ENCODE measurements at regions not wholly inside any gene's neighbourhood (a gene's known extent, or its start where the extent isn't known, plus 50 kb on each side); places are given as distances from the start of the nearest gene placed in this dataset.

DNA sequence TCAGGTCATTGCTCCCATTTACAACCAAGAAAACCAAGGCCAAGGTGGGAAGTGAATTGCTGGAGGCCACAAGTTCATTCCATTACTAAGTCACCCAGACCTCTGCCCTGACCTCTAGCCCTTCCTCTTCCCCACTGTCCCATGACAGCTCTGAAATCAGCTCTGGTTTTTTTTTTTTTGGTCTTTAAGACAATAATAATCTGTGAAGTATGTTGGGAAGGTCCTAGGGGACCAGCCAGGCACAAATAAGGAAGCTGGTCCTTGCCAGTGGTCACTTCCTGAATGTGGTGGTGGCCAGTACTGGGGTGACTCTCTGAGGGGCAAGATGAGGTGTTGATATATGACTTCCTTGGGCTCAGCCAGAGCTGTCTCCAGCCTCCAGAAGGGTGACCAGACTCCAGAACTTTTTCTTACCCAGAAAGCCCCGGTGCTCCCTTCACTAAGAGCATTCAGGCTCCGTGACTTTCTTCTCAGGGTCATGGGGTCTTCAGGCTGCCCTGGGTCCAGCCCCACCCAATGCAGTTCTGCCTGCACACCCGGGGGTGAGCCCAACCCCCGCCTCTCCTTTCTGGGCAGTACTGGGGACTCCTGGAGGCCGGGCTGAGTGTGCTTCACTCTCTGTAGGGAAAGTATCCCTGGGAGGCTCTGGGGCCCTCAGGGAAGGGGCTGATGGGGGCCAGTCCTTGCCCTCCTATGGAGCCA is 159.6 kb downstream of the PTPRU start:
- Histone ChIP-seq H3K4me3 (no peak overlapping the region), H3K27ac (no peak overlapping the region), H3K36me3 (no peaks in the 10 kb centered on the region), H3K9me3 (no peaks in the 10 kb centered on the region), H3K27me3 (peaks cover 0 to 3% (median 0%) of the 10 kb centered on the region in 3 donors), H3K4me1 (no peaks in the 10 kb centered on the region)
- ATAC-seq (no peak), DNase-seq (no peak)
- intact Hi-C loops (cut with DNase I; ENCODE audit: low total_unique reads) (no loop called here), in situ Hi-C loops (cut with MboI; ENCODE audit: low sequenced_read_pairs in 4 of 4) (loop anchor here in 1 of 4 donors (10.0 kb wide), 1 partner anchor 1009 kb away; no protein-coding TSS in a partner anchor)
- no peak for TF ChIP-seq POLR2A (IDR thresholded peaks at IDR 0.05)
- TF ChIP-seq, protein P1, sequence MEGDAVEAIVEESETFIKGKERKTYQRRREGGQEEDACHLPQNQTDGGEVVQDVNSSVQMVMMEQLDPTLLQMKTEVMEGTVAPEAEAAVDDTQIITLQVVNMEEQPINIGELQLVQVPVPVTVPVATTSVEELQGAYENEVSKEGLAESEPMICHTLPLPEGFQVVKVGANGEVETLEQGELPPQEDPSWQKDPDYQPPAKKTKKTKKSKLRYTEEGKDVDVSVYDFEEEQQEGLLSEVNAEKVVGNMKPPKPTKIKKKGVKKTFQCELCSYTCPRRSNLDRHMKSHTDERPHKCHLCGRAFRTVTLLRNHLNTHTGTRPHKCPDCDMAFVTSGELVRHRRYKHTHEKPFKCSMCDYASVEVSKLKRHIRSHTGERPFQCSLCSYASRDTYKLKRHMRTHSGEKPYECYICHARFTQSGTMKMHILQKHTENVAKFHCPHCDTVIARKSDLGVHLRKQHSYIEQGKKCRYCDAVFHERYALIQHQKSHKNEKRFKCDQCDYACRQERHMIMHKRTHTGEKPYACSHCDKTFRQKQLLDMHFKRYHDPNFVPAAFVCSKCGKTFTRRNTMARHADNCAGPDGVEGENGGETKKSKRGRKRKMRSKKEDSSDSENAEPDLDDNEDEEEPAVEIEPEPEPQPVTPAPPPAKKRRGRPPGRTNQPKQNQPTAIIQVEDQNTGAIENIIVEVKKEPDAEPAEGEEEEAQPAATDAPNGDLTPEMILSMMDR (IDR thresholded peaks at IDR 0.05 in 4 of 5, conservative IDR thresholded peaks at IDR 0.05 in 1 of 5): no peak

DNA sequence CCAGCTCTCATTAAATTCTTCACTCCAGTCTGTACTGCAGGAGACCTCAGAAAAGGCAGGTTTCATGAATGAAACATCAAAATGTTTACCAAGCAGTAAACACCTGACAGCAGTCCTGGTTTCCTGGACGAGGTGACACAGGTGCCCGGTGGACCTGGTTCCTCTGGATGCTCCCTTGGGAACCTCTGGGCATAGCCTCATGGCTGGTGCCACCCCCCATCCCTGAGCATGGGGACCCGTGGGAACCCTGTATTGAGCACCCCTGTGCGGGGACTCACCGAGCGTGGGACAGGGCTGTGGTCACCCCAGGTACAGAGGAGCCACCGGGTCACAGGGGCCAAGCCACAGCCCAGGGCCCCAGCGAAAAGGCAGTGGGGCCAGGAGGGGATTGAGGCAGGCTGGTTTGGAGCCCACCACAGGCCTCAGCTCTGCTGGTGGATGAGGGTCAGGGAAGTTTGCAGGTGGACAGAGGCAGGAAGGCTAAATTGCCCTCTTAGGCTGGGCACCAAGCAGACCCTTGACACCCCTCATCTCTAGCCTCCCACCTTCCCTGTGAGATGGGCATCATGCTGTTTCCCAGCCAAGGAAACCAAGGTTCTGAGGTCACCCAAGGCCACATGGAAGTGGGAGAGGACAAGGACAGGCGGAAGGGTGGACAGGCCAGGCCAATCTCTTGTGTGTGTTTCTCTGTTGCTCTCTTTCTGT is 158.4 kb downstream of the PTPRU start:
- Histone ChIP-seq H3K4me3 (no peak overlapping the region), H3K27me3 (peaks cover 0 to 5% (median 3%) of the 10 kb centered on the region in 3 donors), H3K4me1 (no peaks in the 10 kb centered on the region), H3K9me3 (no peaks in the 10 kb centered on the region), H3K27ac (no peak overlapping the region), H3K36me3 (no peaks in the 10 kb centered on the region)
- in situ Hi-C loops (cut with MboI; ENCODE audit: low sequenced_read_pairs in 4 of 4) (loop anchor here in 3 of 4 donors (5.0 to 10.0 kb wide), 2 partner anchors 1010 to 1013 kb away; no protein-coding TSS in a partner anchor), intact Hi-C loops (cut with DNase I; ENCODE audit: low total_unique reads) (no loop called here)
- no peak for TF ChIP-seq POLR2A (IDR thresholded peaks at IDR 0.05)
- TF ChIP-seq, protein P1 (IDR thresholded peaks at IDR 0.05 in 4 of 5, conservative IDR thresholded peaks at IDR 0.05 in 1 of 5): no peak
- ATAC-seq: no peak
- DNase-seq: no peak

DNA sequence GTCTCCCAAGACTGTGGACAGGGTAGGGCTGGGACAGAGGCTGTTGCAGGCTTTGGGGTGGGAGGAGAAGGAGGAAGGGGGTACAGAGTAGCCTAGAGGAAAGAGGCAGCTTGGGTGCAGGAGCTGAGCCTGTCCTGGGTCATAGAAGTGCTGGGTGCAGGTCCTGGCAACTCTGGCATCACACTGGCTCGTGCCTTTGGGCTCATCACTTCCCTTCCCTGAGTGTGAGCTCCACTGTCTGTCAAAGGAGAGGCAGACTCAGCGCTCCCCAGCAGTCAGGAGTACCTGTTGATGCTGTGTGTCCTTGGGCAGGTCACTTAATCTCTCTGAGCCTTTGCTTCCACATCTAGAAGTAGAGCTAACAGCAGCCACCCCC is 157.1 kb downstream of the PTPRU start:
- Histone ChIP-seq H3K27me3 (peaks cover 0 to 9% (median 0%) of the 10 kb centered on the region in 3 donors), H3K4me1 (no peaks in the 10 kb centered on the region), H3K9me3 (no peaks in the 10 kb centered on the region), H3K27ac (no peak overlapping the region), H3K4me3 (no peak overlapping the region), H3K36me3 (no peaks in the 10 kb centered on the region)
- in situ Hi-C loops (cut with MboI; ENCODE audit: low sequenced_read_pairs in 4 of 4): loop anchor here in 3 of 4 donors (5.0 to 10.0 kb wide), 2 partner anchors 1011 to 1014 kb away; no protein-coding TSS in a partner anchor
- ATAC-seq (no peak), DNase-seq (no peak)
- intact Hi-C loops (cut with DNase I; ENCODE audit: low total_unique reads): no loop called here
- TF ChIP-seq, protein P1 (IDR thresholded peaks at IDR 0.05 in 4 of 5, conservative IDR thresholded peaks at IDR 0.05 in 1 of 5): no peak
- TF ChIP-seq POLR2A (IDR thresholded peaks at IDR 0.05): no peak

DNA sequence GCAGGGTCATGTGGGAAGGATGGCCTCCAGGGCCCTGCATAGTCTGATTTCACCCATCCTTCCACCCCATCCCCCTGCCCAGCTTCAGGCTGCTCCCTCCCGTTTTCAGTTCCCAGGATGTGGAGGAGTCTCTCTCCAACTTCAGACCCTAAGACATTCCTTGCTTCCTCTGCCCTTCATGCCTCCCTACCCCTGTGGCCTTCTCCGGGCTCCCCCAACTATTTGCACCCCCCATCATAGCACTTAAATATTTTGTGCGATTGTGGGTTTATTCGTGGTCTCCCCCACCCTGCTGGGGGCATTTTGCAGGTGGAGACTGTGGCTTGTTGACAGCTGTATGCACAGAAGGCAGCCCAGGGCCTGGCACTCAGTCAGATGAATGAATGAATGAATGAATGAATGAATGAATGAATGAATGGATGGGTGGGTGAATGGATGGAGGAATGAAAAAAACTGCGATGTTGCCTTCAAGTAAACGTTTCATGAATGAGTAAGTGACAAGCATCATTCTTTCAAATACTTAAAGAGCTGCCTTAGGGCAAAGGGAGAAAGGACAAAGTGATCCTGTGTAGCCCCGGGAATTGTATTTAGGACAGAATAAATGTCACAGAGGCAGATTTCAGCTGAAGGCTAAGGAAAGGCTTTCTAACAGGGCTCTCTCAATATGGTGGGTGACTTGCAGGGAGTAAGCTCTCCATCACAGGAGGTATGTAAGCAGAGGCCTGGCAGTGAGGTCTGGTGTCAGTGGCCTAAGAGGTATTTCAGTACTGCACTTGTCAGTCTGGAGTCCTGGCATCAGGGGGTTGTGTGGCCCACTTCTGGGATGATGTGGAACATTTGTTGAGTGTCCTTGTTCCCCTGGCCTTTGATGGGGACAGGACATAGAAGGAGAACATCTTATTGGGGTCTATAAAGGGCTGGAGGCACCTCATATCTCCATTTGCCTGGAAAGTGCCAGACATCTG is 156.4 kb downstream of the PTPRU start:
- no peaks in the 10 kb centered on the region for H3K9me3 ChIP-seq
- in situ Hi-C loops (cut with MboI; ENCODE audit: low sequenced_read_pairs in 4 of 4) (loop anchor here in 3 of 4 donors (5.0 to 10.0 kb wide), 2 partner anchors 1012 to 1015 kb away; no protein-coding TSS in a partner anchor), intact Hi-C loops (cut with DNase I; ENCODE audit: low total_unique reads) (no loop called here)
- H3K4me1 ChIP-seq: no peaks in the 10 kb centered on the region
- no peak for TF ChIP-seq POLR2A (IDR thresholded peaks at IDR 0.05)
- TF ChIP-seq, protein P1 (IDR thresholded peaks at IDR 0.05 in 4 of 5, conservative IDR thresholded peaks at IDR 0.05 in 1 of 5): no peak
- H3K4me3 ChIP-seq: no peak overlapping the region
- H3K27ac ChIP-seq: no peak overlapping the region
- no peak for ATAC-seq
- peaks cover 0 to 9% (median 0%) of the 10 kb centered on the region in 3 donors for H3K27me3 ChIP-seq
- no peak for DNase-seq
- no peaks in the 10 kb centered on the region for H3K36me3 ChIP-seq

Measured in gastrocnemius medialis (tissue), 4 donors.